ENCODE measurements at regions not wholly inside any gene's neighbourhood (a gene's known extent, or its start where the extent isn't known, plus 50 kb on each side); places are given as distances from the start of the nearest gene placed in this dataset.

DNA sequence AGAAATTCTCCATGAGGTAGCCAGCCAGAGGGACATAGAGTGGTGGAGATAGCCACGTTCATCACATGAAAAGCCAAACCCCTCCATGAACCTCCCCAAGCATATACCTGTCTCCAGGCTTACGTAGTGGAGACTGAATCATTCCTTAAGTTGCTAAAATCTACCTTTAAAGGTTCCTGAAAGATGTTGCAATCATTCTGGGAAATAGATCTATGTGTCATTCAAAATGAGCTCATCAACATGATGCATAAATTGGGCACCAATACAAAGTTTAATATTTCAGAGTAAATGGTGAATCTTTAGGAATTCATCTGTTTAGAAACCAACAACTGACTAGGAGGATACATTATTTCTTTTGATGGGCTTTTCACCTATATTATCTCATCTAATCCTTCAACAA lies 362.6 kb upstream of the ID2 start:
- no peak for TF ChIP-seq CTCF (conservative IDR thresholded peaks at IDR 0.05; ENCODE audit: low read depth, low read length)
- no peak for DNase-seq (ENCODE audit: low read depth)
- no peak overlapping the region for H3K4me3 ChIP-seq (ENCODE audit: low read depth, low read length)

DNA sequence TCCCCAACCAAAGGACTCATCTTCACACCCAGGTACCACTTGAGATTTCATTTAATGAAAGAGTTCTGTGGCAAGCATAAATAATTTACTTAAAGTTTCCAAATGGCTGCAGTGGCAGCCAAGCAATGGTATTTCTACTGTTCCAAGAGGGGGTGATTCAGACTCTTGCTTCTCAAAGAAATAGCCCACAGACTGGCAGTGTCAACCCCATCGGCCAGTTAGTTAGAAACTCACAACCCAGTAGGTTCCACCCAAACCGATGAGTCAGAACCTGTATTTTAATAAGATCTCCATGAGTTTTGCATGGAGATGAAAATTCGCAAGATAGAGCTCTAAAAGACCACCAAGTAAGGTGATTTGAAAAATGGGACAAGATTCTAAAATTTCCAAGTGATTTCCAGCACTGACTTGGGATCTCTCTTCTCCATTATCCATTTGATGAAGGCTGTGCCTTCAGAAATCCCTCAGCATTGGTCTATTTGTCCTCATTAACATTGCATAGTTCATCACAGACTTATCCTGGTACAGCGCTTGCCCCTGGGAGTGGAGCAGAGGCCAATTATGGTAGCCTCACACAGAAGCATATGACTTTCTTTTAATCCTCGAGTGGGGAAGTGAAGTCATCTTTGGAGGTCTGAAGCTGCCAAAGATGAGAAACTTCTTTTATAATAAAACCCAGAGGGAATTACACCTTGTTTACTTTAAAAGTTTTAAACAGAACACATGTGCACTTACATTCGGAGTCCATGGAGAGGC lies 361.4 kb upstream of the ID2 start:
- H3K4me3 ChIP-seq (ENCODE audit: low read depth, low read length): no peak overlapping the region
- DNase-seq (ENCODE audit: low read depth): no peak
- no peak for TF ChIP-seq CTCF (conservative IDR thresholded peaks at IDR 0.05; ENCODE audit: low read depth, low read length)

DNA sequence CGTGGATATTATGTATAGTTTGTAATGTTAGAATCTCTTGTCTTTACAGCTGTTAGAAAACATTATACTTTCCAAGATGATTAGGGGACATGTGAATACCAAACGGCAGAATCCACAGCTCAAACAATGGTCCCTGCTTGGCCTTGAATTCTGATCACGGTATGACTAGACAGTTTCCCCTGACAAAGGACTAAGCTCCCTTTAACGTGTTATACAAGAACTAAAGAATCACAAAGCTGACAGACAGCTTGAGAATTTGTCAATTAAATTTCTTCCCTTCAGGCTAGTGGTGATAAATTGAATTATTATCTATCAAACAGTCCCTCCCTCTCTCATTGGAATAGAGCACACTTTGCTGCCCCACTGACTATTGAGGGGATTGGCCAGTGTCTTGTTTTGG lies 359.2 kb upstream of the ID2 start:
- no peak overlapping the region for H3K4me3 ChIP-seq (ENCODE audit: low read depth, low read length)
- no peak for DNase-seq (ENCODE audit: low read depth)
- TF ChIP-seq CTCF (conservative IDR thresholded peaks at IDR 0.05; ENCODE audit: low read depth, low read length): no peak

- no peak for DNase-seq (ENCODE audit: low read depth)
- no peak for TF ChIP-seq CTCF (conservative IDR thresholded peaks at IDR 0.05; ENCODE audit: low read depth, low read length)
- H3K4me3 ChIP-seq (ENCODE audit: low read depth, low read length): no peak overlapping the region
Measured at GRCh38 chr2:8324164-8324856, 357.5 kb upstream of the ID2 start.

DNA sequence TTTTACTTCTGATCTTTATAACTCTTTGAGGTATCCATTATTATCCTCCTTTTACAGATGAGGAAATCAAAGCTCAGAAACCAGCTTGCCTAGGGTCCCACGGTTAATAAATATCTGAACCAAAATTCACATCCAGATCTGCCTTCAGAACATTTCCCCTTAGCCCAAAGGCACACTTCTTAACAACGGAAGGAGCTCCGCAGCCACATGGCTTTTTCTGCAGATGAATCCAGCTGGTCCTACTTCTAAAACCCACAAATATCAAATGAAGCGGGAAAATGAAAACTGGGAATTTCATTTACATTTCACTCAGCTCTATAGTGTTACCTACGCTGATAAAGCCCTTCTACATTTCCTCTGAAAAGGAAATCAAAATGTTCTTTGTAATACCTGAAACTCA lies 357.0 kb upstream of the ID2 start:
- no peak overlapping the region for H3K4me3 ChIP-seq (ENCODE audit: low read depth, low read length)
- no peak for DNase-seq (ENCODE audit: low read depth)
- TF ChIP-seq CTCF (conservative IDR thresholded peaks at IDR 0.05; ENCODE audit: low read depth, low read length): no peak

GRCh38 chr2:8327371-8328100 lies 354.3 kb upstream of the ID2 start:
- H3K4me3 ChIP-seq (ENCODE audit: low read depth, low read length): no peak overlapping the region
- TF ChIP-seq CTCF (conservative IDR thresholded peaks at IDR 0.05; ENCODE audit: low read depth, low read length): no peak
- no peak for DNase-seq (ENCODE audit: low read depth)

All from epithelial cell of proximal tubule (primary cell).